ENCODE measurements at regions not wholly inside any gene's neighbourhood (a gene's known extent, or its start where the extent isn't known, plus 50 kb on each side); places are given as distances from the start of the nearest gene placed in this dataset.

DNA sequence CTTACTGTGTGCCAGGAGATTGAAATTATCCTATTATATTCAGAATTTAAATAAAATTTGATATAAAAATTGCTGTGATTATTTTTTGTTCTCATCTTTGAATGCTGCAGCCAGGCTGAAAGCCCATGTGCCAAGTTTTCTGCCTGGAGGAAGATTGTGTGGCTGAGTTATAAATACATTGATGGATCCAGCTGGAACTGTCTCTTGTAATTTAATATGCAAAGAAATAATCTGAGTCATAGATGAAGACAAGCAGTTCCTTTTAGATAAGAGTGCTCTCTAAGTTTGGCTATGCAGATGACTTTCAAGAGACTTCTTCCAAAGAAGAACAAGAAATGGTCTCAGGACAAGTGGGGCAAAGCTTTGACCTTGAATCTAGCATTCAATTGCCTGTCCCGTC is 871.0 kb downstream of the CDH11 start:
- TF ChIP-seq, protein P1, sequence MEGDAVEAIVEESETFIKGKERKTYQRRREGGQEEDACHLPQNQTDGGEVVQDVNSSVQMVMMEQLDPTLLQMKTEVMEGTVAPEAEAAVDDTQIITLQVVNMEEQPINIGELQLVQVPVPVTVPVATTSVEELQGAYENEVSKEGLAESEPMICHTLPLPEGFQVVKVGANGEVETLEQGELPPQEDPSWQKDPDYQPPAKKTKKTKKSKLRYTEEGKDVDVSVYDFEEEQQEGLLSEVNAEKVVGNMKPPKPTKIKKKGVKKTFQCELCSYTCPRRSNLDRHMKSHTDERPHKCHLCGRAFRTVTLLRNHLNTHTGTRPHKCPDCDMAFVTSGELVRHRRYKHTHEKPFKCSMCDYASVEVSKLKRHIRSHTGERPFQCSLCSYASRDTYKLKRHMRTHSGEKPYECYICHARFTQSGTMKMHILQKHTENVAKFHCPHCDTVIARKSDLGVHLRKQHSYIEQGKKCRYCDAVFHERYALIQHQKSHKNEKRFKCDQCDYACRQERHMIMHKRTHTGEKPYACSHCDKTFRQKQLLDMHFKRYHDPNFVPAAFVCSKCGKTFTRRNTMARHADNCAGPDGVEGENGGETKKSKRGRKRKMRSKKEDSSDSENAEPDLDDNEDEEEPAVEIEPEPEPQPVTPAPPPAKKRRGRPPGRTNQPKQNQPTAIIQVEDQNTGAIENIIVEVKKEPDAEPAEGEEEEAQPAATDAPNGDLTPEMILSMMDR (IDR thresholded peaks at IDR 0.05; ENCODE audit: borderline replicate concordance, insufficient read depth, low read depth, low read length), result no peak
- H3K4me3 ChIP-seq (ENCODE audit: low read depth, low read length), result no peak overlapping the region

DNA sequence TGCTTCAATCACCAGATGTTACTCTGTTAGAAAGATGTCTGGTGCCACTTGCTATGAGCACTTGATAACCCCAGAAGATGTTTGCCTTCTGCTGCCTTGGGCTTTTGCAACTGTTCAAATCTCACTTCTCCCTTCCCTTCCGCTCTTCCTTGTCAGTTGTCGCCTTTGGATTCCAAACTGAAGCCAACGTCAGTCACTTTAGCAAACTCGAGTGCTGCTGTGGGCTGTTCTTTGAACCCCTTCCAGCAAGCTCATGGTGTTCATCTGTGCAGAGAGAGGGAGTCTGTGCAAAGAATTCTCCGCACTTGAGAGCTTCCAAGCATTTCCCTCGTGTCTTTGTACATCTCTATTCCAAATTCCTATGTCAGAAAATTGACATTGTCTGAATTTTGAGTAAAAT is 879.4 kb downstream of the CDH11 start:
- TF ChIP-seq, protein P1 (IDR thresholded peaks at IDR 0.05; ENCODE audit: borderline replicate concordance, insufficient read depth, low read depth, low read length), result no peak
- no peak overlapping the region for H3K4me3 ChIP-seq (ENCODE audit: low read depth, low read length)

DNA sequence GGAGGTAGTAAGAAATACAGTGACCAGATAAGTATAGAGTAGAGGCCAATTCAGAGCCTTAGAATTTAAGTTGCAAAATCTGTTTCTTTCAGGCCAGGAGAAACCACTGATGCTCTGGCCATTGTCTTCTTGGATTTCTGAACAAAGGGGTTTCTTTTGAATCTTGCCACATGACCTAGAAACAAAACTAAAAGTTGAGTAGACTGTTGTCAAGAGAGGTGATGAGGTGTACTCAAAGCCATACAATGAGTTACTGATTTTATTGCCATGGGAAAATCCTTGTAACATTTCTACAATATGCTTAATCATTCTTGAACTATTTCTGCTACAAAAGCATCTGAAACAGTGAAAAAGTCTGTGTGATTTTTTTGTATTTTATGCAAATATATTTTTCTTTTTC is 881.3 kb downstream of the CDH11 start:
- TF ChIP-seq, protein P1 (IDR thresholded peaks at IDR 0.05; ENCODE audit: borderline replicate concordance, insufficient read depth, low read depth, low read length), result no peak
- H3K4me3 ChIP-seq (ENCODE audit: low read depth, low read length), result no peak overlapping the region

DNA sequence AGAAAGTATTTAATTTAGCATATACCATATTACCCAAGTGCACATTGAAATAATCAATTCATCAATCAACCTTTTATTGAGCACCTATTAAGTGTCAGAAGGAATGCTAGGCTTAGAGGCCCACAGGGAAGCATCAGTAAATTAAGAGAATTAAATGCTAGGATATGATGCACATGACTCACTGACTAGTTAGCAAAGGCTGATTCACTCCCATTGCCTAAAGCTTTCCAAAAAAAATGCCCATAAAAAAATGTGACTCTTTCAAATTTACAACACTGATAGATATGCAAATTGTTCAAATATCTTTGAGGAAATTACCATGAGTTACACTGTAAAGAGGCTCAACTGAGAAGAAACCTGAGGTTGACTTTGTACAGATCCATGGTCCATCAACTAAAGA is 883.3 kb downstream of the CDH11 start:
- TF ChIP-seq, protein P1 (IDR thresholded peaks at IDR 0.05; ENCODE audit: borderline replicate concordance, insufficient read depth, low read depth, low read length), result no peak

DNA sequence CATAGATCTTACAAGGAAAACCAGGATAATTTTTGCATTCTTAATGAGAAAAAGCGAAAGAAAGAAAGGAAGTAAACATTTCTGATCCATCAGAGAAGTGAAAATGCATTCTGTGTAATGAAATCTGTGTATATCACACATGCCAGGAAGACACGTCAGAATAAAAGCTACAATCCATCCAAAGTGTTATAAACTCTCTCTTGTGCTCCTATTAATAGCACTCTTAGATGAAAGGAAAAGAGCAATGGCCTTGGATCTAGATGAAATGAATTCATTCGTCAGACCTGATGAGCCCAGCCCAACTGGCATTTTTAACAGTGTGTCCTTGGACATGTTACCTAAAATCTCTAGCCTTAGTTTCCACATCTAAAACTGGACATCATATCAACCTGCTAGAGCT is 885.5 kb downstream of the CDH11 start:
- TF ChIP-seq, protein P1 (IDR thresholded peaks at IDR 0.05; ENCODE audit: borderline replicate concordance, insufficient read depth, low read depth, low read length), result no peak
- H3K4me3 ChIP-seq (ENCODE audit: low read depth, low read length), result no peak overlapping the region

More for the DNA sequence above, 883.3 kb downstream of the CDH11 start:
- H3K4me3 ChIP-seq (ENCODE audit: low read depth, low read length), result no peak overlapping the region

DNA sequence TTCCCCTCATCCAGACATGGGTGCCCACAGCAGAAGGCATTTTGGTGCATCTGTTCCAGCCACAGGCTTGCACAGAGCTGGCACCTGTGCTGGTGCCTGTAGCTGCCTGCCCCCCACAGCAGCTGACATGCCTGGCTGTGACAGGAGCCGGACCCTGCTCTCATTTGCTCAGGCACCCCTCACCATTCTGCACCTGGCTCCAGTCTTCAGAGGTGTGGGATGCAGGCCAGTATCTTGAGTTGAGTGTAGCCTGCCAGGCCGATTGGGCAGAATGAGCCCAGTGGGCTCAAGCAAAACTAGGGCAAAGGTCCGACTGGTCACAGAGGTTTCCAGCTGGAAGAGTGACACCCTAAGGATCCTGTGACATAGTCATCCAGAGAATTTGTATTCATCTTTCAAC is 887.7 kb downstream of the CDH11 start:
- TF ChIP-seq, protein P1 (IDR thresholded peaks at IDR 0.05; ENCODE audit: borderline replicate concordance, insufficient read depth, low read depth, low read length), result no peak

DNA sequence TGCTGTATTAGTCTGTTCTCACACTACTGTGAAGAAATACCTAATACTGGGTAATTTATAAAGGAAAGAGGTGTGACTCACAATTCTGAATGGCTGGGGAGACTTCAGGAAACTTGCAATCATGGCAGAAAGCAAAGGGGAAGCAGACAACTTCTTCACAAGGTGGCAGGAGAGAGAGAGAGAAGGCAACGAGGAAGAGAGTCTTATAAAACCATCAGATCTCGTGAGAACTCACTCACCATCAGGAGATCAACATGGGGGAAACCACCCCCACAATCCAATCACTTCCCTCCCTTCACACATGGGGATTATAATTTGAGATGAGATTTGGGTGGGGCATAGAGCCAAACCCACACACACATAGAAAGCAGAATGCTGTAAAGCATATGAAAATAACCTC is 896.2 kb downstream of the CDH11 start:
- H3K4me3 ChIP-seq (ENCODE audit: low read depth, low read length), result no peak overlapping the region
- TF ChIP-seq, protein P1 (IDR thresholded peaks at IDR 0.05; ENCODE audit: borderline replicate concordance, insufficient read depth, low read depth, low read length), result no peak

More for the DNA sequence above, 887.7 kb downstream of the CDH11 start:
- no peak overlapping the region for H3K4me3 ChIP-seq (ENCODE audit: low read depth, low read length)

Data from GM12875 (cell line).